ENCODE measurements at regions not wholly inside any gene's neighbourhood (a gene's known extent, or its start where the extent isn't known, plus 50 kb on each side); places are given as distances from the start of the nearest gene placed in this dataset.

DNA sequence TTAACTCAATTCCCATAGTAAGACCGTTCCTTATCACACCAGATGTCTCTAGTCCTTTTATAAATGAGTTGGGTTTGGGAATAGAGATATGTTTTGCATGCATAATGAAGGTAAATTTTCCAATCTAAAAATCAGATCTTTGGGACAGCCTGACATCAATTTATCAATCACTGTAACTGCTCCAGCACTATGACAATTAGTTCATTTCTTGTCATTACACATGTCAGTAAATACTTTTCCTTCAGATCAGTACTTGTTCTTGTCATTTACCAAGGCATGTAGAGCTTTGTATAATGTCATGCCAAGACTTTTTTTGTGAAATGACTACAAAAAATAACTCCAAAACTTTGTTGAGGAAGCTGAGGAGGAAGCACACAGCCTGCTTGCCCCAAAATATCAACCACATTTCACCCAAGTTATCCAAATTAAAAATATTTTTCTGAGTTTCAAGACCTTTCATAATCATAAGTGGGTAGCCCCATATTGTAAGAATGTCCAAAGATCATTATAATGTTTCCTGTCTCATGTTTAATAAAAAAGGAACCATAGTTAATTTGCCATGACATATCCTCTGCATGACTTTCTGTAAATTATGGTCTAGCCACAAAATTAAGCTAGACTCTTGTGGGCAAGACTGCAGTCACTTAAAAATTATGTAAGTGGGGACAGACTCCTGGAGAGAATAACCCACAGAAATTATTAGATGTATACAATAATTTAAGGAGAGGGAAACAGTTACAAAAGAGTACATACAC, 586.8 kb downstream of the TBC1D4 start (continued):
- TF ChIP-seq ASH2L (IDR thresholded peaks at IDR 0.05; ENCODE audit: low read length), result no peak
- no peak for TF ChIP-seq TAF1 (IDR thresholded peaks at IDR 0.05; ENCODE audit: low read depth, low read length)
- no peak for TF ChIP-seq PHF8 (conservative IDR thresholded peaks at IDR 0.05; ENCODE audit: low read depth, low read length)
- no peak for TF ChIP-seq EGR1 (IDR thresholded peaks at IDR 0.05; ENCODE audit: borderline replicate concordance, low read depth, low read length)
- TF ChIP-seq GTF2F1 (IDR thresholded peaks at IDR 0.05; ENCODE audit: borderline replicate concordance, low read depth, low read length), result no peak
